ENCODE measurements at regions not wholly inside any gene's neighbourhood (a gene's known extent, or its start where the extent isn't known, plus 50 kb on each side); places are given as distances from the start of the nearest gene placed in this dataset.

- Mint-ChIP-seq H3K27ac (no peak overlapping the region), H3K36me3 (no peaks in the 10 kb centered on the region), H3K4me3 (no peak overlapping the region), H3K4me1 (ENCODE audit: unreplicated experiment) (no peaks in the 10 kb centered on the region), H3K27me3 (no peaks in the 10 kb centered on the region), H3K9me3 (no peaks in the 10 kb centered on the region)
- no peak for DNase-seq (ENCODE audit: extremely low spot score, unreplicated experiment)
- TF ChIP-seq CTCF (conservative IDR thresholded peaks at IDR 0.05) = no peak
Observed at GRCh38 chr12:88251798-88252197, 109.7 kb downstream of the TMTC3 start.

- no peak for DNase-seq (ENCODE audit: extremely low spot score, unreplicated experiment)
- Mint-ChIP-seq H3K27ac (no peak overlapping the region), H3K36me3 (no peaks in the 10 kb centered on the region), H3K9me3 (no peaks in the 10 kb centered on the region), H3K27me3 (no peaks in the 10 kb centered on the region), H3K4me3 (no peak overlapping the region), H3K4me1 (ENCODE audit: unreplicated experiment) (no peaks in the 10 kb centered on the region)
- TF ChIP-seq CTCF (conservative IDR thresholded peaks at IDR 0.05) = no peak
Observed at GRCh38 chr12:88253371-88253978, 111.4 kb downstream of the TMTC3 start.

- no peaks in the 10 kb centered on the region for H3K4me1 Mint-ChIP-seq (ENCODE audit: unreplicated experiment)
- H3K9me3 Mint-ChIP-seq = no peaks in the 10 kb centered on the region
- H3K4me3 Mint-ChIP-seq = no peak overlapping the region
- no peak for DNase-seq (ENCODE audit: extremely low spot score, unreplicated experiment)
- no peak overlapping the region for H3K27ac Mint-ChIP-seq
- H3K36me3 Mint-ChIP-seq = no peaks in the 10 kb centered on the region
- no peak for TF ChIP-seq CTCF (conservative IDR thresholded peaks at IDR 0.05)
- no peaks in the 10 kb centered on the region for H3K27me3 Mint-ChIP-seq
Observed at GRCh38 chr12:88255224-88255623, 113.1 kb downstream of the TMTC3 start.

- no peak for DNase-seq (ENCODE audit: extremely low spot score, unreplicated experiment)
- no peaks in the 10 kb centered on the region for H3K9me3 Mint-ChIP-seq
- H3K4me1 Mint-ChIP-seq (ENCODE audit: unreplicated experiment) = no peaks in the 10 kb centered on the region
- no peak overlapping the region for H3K4me3 Mint-ChIP-seq
- TF ChIP-seq CTCF (conservative IDR thresholded peaks at IDR 0.05) = no peak
- no peak overlapping the region for H3K27ac Mint-ChIP-seq
- no peaks in the 10 kb centered on the region for H3K27me3 Mint-ChIP-seq
- H3K36me3 Mint-ChIP-seq = no peaks in the 10 kb centered on the region
Observed at GRCh38 chr12:88255847-88256246, 113.7 kb downstream of the TMTC3 start.

GRCh38 chr12:88258396-88258795 lies 116.3 kb downstream of the TMTC3 start:
- Mint-ChIP-seq H3K4me1 (ENCODE audit: unreplicated experiment) (no peaks in the 10 kb centered on the region), H3K4me3 (no peak overlapping the region), H3K27ac (no peak overlapping the region), H3K36me3 (no peaks in the 10 kb centered on the region), H3K27me3 (no peaks in the 10 kb centered on the region), H3K9me3 (no peaks in the 10 kb centered on the region)
- DNase-seq (ENCODE audit: extremely low spot score, unreplicated experiment) = no peak
- no peak for TF ChIP-seq CTCF (conservative IDR thresholded peaks at IDR 0.05)
